ENCODE measurements at regions not wholly inside any gene's neighbourhood (a gene's known extent, or its start where the extent isn't known, plus 50 kb on each side); places are given as distances from the start of the nearest gene placed in this dataset.

DNA sequence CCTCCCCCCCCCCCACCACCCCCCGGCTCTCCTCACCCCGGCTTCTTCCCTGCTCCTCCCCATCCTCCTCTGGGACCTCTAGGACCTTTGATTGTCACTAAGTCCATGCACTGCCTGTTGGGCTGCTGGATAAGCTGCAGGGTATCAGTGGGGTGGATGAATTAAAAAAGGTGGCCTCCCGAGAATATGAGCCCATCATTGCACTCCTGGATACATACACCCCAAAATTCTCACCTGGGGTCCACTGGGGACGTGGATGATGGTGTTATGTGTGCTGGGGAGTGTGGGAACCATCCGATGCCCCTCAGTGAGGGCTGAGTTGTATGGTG is 88.8 kb downstream of the IRF8 start:
- Histone ChIP-seq H3K36me3 (ENCODE audit: control insufficient read depth, insufficient read depth, low read length) (no peaks in the 10 kb centered on the region), H3K9me3 (ENCODE audit: control insufficient read depth, insufficient read depth, low read depth, low read length) (no peaks in the 10 kb centered on the region), H3K27me3 (ENCODE audit: control insufficient read depth, insufficient read depth, low read length) (peaks cover 2% of the 10 kb centered on the region; the same call in 1 of the 2 replicates), H3K4me1 (ENCODE audit: control insufficient read depth, insufficient read depth, low read length) (no peaks in the 10 kb centered on the region), H3K4me3 (ENCODE audit: low read depth in 2 of 2, low read length in 2 of 2) (no peak overlapping the region), H3K27ac (ENCODE audit: low read length) (no peak overlapping the region)
- intact Hi-C loops (cut with micrococcal nuclease; ENCODE audit: unreplicated experiment) (loop anchor here (2.0 kb wide), 1 partner anchor 167 kb away; no protein-coding TSS in a partner anchor), in situ Hi-C loops (cut with HindIII; ENCODE audit: low pct_unique_long_range_greater_than_20kb, low sequenced_read_pairs) (no loop called here)
- ATAC-seq (no peak), DNase-seq (ENCODE audit: low read depth, low spot score) (no peak)
- BruUV-seq (replicated peaks): no TSS peak
- ChIA-PET CTCF (interaction anchor here (1.3 to 1.5 kb wide), 2 partner anchors 166 to 168 kb away, joined by 8 to 13 read pairs; no protein-coding TSS in a partner anchor), POLR2A (no interaction called here)
- TF ChIP-seq CTCF (IDR thresholded peaks at IDR 0.05): no peak
- no peak for TF ChIP-seq POLR2AphosphoS5 (IDR thresholded peaks at IDR 0.05; ENCODE audit: low read depth, low read length)
- TF ChIP-seq SIN3A (IDR thresholded peaks at IDR 0.05; ENCODE audit: borderline replicate concordance, insufficient read depth, low read depth, low read length): no peak

- H3K4me3 ChIP-seq (ENCODE audit: low read depth in 2 of 2, low read length in 2 of 2): no peak overlapping the region
- intact Hi-C loops (cut with micrococcal nuclease; ENCODE audit: unreplicated experiment) (no loop called here), in situ Hi-C loops (cut with HindIII; ENCODE audit: low pct_unique_long_range_greater_than_20kb, low sequenced_read_pairs) (no loop called here)
- no peaks in the 10 kb centered on the region for H3K9me3 ChIP-seq (ENCODE audit: control insufficient read depth, insufficient read depth, low read depth, low read length)
- DNase-seq (ENCODE audit: low read depth, low spot score) (no peak), ATAC-seq (no peak)
- ChIA-PET CTCF (no interaction called here), POLR2A (no interaction called here)
- no peak overlapping the region for H3K27ac ChIP-seq (ENCODE audit: low read length)
- TF ChIP-seq TCF7L2 (IDR thresholded peaks at IDR 0.05; ENCODE audit: low read depth, low read length) (no peak), POLR2AphosphoS5 (IDR thresholded peaks at IDR 0.05; ENCODE audit: low read depth, low read length) (no peak), SIN3A (IDR thresholded peaks at IDR 0.05; ENCODE audit: borderline replicate concordance, insufficient read depth, low read depth, low read length) (no peak), CTCF (IDR thresholded peaks at IDR 0.05) (no peak)
- TF ChIP-seq, protein P1, sequence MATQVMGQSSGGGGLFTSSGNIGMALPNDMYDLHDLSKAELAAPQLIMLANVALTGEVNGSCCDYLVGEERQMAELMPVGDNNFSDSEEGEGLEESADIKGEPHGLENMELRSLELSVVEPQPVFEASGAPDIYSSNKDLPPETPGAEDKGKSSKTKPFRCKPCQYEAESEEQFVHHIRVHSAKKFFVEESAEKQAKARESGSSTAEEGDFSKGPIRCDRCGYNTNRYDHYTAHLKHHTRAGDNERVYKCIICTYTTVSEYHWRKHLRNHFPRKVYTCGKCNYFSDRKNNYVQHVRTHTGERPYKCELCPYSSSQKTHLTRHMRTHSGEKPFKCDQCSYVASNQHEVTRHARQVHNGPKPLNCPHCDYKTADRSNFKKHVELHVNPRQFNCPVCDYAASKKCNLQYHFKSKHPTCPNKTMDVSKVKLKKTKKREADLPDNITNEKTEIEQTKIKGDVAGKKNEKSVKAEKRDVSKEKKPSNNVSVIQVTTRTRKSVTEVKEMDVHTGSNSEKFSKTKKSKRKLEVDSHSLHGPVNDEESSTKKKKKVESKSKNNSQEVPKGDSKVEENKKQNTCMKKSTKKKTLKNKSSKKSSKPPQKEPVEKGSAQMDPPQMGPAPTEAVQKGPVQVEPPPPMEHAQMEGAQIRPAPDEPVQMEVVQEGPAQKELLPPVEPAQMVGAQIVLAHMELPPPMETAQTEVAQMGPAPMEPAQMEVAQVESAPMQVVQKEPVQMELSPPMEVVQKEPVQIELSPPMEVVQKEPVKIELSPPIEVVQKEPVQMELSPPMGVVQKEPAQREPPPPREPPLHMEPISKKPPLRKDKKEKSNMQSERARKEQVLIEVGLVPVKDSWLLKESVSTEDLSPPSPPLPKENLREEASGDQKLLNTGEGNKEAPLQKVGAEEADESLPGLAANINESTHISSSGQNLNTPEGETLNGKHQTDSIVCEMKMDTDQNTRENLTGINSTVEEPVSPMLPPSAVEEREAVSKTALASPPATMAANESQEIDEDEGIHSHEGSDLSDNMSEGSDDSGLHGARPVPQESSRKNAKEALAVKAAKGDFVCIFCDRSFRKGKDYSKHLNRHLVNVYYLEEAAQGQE (IDR thresholded peaks at IDR 0.05; ENCODE audit: insufficient read depth in 1 of 2, low read depth in 2 of 2, low read length in 1 of 2): no peak
- peaks cover 2% of the 10 kb centered on the region; the same call in 1 of the 2 replicates for H3K27me3 ChIP-seq (ENCODE audit: control insufficient read depth, insufficient read depth, low read length)
- BruUV-seq (replicated peaks): no TSS peak
- no peaks in the 10 kb centered on the region for H3K4me1 ChIP-seq (ENCODE audit: control insufficient read depth, insufficient read depth, low read length)
- no peaks in the 10 kb centered on the region for H3K36me3 ChIP-seq (ENCODE audit: control insufficient read depth, insufficient read depth, low read length)
Observed at GRCh38 chr16:85988306-85988705, 89.3 kb downstream of the IRF8 start.

Measured in Panc1 (cell line).